Esophagus muscularis mucosa (tissue), 3 donors: ENCODE measurements at regions not wholly inside any gene's neighbourhood (a gene's known extent, or its start where the extent isn't known, plus 50 kb on each side); places are given as distances from the start of the nearest gene placed in this dataset.

Experiments used
- CTCF ChIP-seq, 3 experiments: fragments of 200-600 bp in 2 of 3; fragments of 450-650 bp in 1 of 3; sonication (generic) in 2 of 3; IDR thresholded peaks; one replicate each; pipeline ENCODE4 v1.5.1; 2017 to 2019; ENCODE audit warnings: antibody characterized with exemption in 3 of 3, mild to moderate bottlenecking in 2 of 3, moderate library complexity in 1 of 3
- EP300 ChIP-seq: sonication (generic); formaldehyde crosslinking; IDR thresholded peaks from one replicate; pipeline ENCODE4 v1.6.1; 2017; ENCODE audit warnings: antibody characterized with exemption

- no peak for TF ChIP-seq CTCF (IDR thresholded peaks at IDR 0.05)
- no peak for TF ChIP-seq EP300
Observed at GRCh38 chr16:5510819-5511370, 413.3 kb upstream of the EEF2KMT start.
